DOHH2 (cell line): ENCODE measurements at regions not wholly inside any gene's neighbourhood (a gene's known extent, or its start where the extent isn't known, plus 50 kb on each side); places are given as distances from the start of the nearest gene placed in this dataset.

Experiments
- EZH2phosphoT487 ChIP-seq: fragments of 200-600 bp; sonication (generic); IDR thresholded peaks from 2 replicates; pipeline ENCODE4 v1.6.1; 2017; ENCODE audit warnings: borderline replicate concordance, mild to moderate bottlenecking, antibody characterized with exemption, low read length, moderate library complexity, mixed read lengths
- TF ChIP-seq, protein P1 (sequence below): fragments of 200-600 bp; sonication (generic); IDR thresholded peaks from one replicate; pipeline ENCODE4 v1.5.1; 2014; ENCODE audit warnings: antibody characterized with exemption, mild to moderate bottlenecking, low read depth, low read length; ENCODE audit not compliant: poor library complexity, severe bottlenecking

- TF ChIP-seq, protein P1, sequence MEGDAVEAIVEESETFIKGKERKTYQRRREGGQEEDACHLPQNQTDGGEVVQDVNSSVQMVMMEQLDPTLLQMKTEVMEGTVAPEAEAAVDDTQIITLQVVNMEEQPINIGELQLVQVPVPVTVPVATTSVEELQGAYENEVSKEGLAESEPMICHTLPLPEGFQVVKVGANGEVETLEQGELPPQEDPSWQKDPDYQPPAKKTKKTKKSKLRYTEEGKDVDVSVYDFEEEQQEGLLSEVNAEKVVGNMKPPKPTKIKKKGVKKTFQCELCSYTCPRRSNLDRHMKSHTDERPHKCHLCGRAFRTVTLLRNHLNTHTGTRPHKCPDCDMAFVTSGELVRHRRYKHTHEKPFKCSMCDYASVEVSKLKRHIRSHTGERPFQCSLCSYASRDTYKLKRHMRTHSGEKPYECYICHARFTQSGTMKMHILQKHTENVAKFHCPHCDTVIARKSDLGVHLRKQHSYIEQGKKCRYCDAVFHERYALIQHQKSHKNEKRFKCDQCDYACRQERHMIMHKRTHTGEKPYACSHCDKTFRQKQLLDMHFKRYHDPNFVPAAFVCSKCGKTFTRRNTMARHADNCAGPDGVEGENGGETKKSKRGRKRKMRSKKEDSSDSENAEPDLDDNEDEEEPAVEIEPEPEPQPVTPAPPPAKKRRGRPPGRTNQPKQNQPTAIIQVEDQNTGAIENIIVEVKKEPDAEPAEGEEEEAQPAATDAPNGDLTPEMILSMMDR = no peak
- TF ChIP-seq EZH2phosphoT487 = no peak
These were observed 161.2 kb upstream of the ECI2 start for GRCh38 chr6:4296552-4296951.
